Gastrocnemius medialis (tissue), 4 donors: ENCODE measurements at regions not wholly inside any gene's neighbourhood (a gene's known extent, or its start where the extent isn't known, plus 50 kb on each side); places are given as distances from the start of the nearest gene placed in this dataset.

Experiments used
- CTCF ChIP-seq, 5 experiments: fragments of 450-650 bp in 3 of 5; fragments of 200-600 bp in 2 of 5; sonication (generic) in 2 of 5; IDR thresholded peaks in 4 of 5; conservative IDR thresholded peaks in 1 of 5; 1 replicate in 4 of 5; 2 replicates in 1 of 5; pipeline ENCODE4 v1.5.1; 2016 to 2019; ENCODE audit warnings: antibody characterized with exemption in 5 of 5, mild to moderate bottlenecking in 3 of 5, moderate library complexity in 3 of 5
- POLR2A ChIP-seq, 2 donors: fragments of 450-650 bp; IDR thresholded peaks; one replicate each; pipeline ENCODE4 v1.6.1; 2017; ENCODE audit warnings: antibody characterized with exemption in 2 of 2, mild to moderate bottlenecking in 2 of 2, moderate library complexity in 2 of 2

- no peak for TF ChIP-seq CTCF (IDR thresholded peaks at IDR 0.05 in 4 of 5, conservative IDR thresholded peaks at IDR 0.05 in 1 of 5)
- no peak for TF ChIP-seq POLR2A (IDR thresholded peaks at IDR 0.05)
Measured at GRCh38 chr5:163005949-163006348, 431.4 kb upstream of the CCNG1 start.
